K562 (cell line): ENCODE measurements at regions not wholly inside any gene's neighbourhood (a gene's known extent, or its start where the extent isn't known, plus 50 kb on each side); places are given as distances from the start of the nearest gene placed in this dataset.

ENCODE experiments used
- ATAC-seq: fragments of 200-7000 bp; cut with Tn5 transposase; 3 replicates; pipeline ENCODE4 v1.9.1; 2020; ENCODE audit warnings: moderate library complexity
- BruUV-seq: library from RNA; stranded (reverse); fragments of 400-500 nt; replicated peaks from 2 replicates; lab custom pipeline; 2021; lab: Mats Ljungman, UMichigan
- CTCF ChIA-PET: fragments of 300-600 bp; formaldehyde crosslinking; extraction: SDS; loops from one replicate; lab custom pipeline; 2021; ENCODE audit warnings: low intra/inter-chr PET ratio; lab: Yijun Ruan, JAX
- POLR2A ChIA-PET: fragments of 300-600, 350-650 bp; sonication (Branson Sonifier 250); formaldehyde crosslinking; extraction: SDS; loops from one replicate; lab custom pipeline; 2021; ENCODE audit warnings: antibody characterized with exemption, inconsistent platforms; lab: Yijun Ruan, JAX
- DNase-seq, 4 experiments: peaks; one replicate each; pipeline versions ENCODE4 v3.0.0 to v3.0.0-alpha.2; 2011 to 2018; ENCODE audit warnings: low spot score in 3 of 4, mixed read lengths in 3 of 4; ENCODE audit errors: extremely low read depth in 1 of 4
- FAIRE-seq: peaks from 2 replicates; lab custom pipeline; 2011; peaks lifted over from hg19 to GRCh38; lab: Jason Lieb, UNC
- H2AFZ ChIP-seq: 2 replicates; pipeline ENCODE4 v1.6.0; 2011; ENCODE audit warnings: low read depth, low read length, control low read depth, inconsistent platforms
- H3K27ac ChIP-seq: fragments of 200-600 bp; 3 replicates; pipeline ENCODE4 v1.8.0; 2011; ENCODE audit warnings: low read depth, mild to moderate bottlenecking, control low read depth, inconsistent platforms, low read length, moderate library complexity, mixed read lengths; ENCODE audit errors: extremely low read depth
- H3K27me3 ChIP-seq, 2 experiments: fragments of 300-600 bp in 1 of 2; 2 replicates in 1 of 2; 3 replicates in 1 of 2; pipeline versions ENCODE4 v1.6.0 to v1.8.0; 2011; ENCODE audit warnings: inconsistent platforms in 2 of 2, low read length in 2 of 2, mild to moderate bottlenecking in 1 of 2, mixed read lengths in 1 of 2, moderate library complexity in 1 of 2; ENCODE audit not compliant: control insufficient read depth in 2 of 2, insufficient read depth in 2 of 2
- H3K36me3 ChIP-seq: fragments of 300-600 bp; 3 replicates; pipeline ENCODE4 v1.8.0; 2011; ENCODE audit warnings: mild to moderate bottlenecking, low read length, inconsistent platforms; ENCODE audit not compliant: control insufficient read depth, insufficient read depth
- H3K4me1 ChIP-seq, 2 experiments: fragments of 200-600 bp in 1 of 2; replicated peaks in 1 of 2; 2 replicates in 1 of 2; 3 replicates in 1 of 2; pipeline versions ENCODE4 v1.5.1 to v1.8.0; 2011; ENCODE audit warnings: inconsistent platforms in 2 of 2, low read length in 2 of 2, mild to moderate bottlenecking in 1 of 2, mixed read lengths in 1 of 2, moderate library complexity in 1 of 2; ENCODE audit not compliant: control insufficient read depth in 2 of 2, insufficient read depth in 2 of 2
- H3K4me2 ChIP-seq: 2 replicates; pipeline ENCODE4 v1.6.1; 2011; ENCODE audit warnings: low read length, control low read depth, inconsistent platforms, mixed read lengths; ENCODE audit not compliant: insufficient read depth
- H3K4me3 ChIP-seq: fragments of 200-600 bp; sonication (generic), shearing (Covaris generic); 2 replicates; pipeline ENCODE4 v1.5.1; 2016; ENCODE audit warnings: control low read depth, inconsistent platforms
- H3K79me2 ChIP-seq: fragments of 200-600 bp; 3 replicates; pipeline ENCODE4 v1.8.0; 2011; ENCODE audit warnings: low read length, inconsistent platforms; ENCODE audit not compliant: control insufficient read depth, insufficient read depth
- H3K9ac ChIP-seq, 2 experiments: 2 replicates each; pipeline versions ENCODE4 v1.6.0 to v1.6.1; 2011; ENCODE audit warnings: low read depth in 2 of 2, low read length in 2 of 2, control low read depth in 1 of 2, inconsistent platforms in 1 of 2, mild to moderate bottlenecking in 1 of 2, mixed read lengths in 1 of 2; ENCODE audit not compliant: insufficient read depth in 1 of 2
- H3K9me1 ChIP-seq: one replicate; pipeline ENCODE4 v1.6.0; 2011; ENCODE audit warnings: inconsistent platforms, mild to moderate bottlenecking, low read length, moderate library complexity; ENCODE audit not compliant: control insufficient read depth, insufficient read depth
- H3K9me3 ChIP-seq: replicated peaks from 2 replicates; pipeline ENCODE4 v1.5.1; 2011; ENCODE audit warnings: low read depth, low read length, inconsistent platforms; ENCODE audit not compliant: control insufficient read depth, insufficient read depth
- H4K20me1 ChIP-seq: replicated peaks from 2 replicates; pipeline ENCODE4 v1.6.1; 2011; ENCODE audit warnings: low read length, inconsistent platforms, mixed read lengths; ENCODE audit not compliant: control insufficient read depth, insufficient read depth
- CCNT2 ChIP-seq: IDR thresholded peaks from 2 replicates; pipeline ENCODE4 v1.6.1; 2011; ENCODE audit warnings: borderline replicate concordance, low read depth, mild to moderate bottlenecking, moderate library complexity, mixed read lengths, low read length; ENCODE audit not compliant: insufficient read length; ENCODE audit errors: extremely low read depth
- HINFP ChIP-seq: fragments of 450-650 bp; conservative IDR thresholded peaks from 2 replicates; pipeline ENCODE4 v1.6.1; 2016; ENCODE audit warnings: missing genetic modification characterization, low read depth, mild to moderate bottlenecking, control low read depth, missing compliant biosample characterization
- MAFG ChIP-seq: fragments of 450-650 bp; conservative IDR thresholded peaks from 2 replicates; pipeline ENCODE4 v1.6.1; 2016; ENCODE audit warnings: missing genetic modification characterization, missing compliant biosample characterization
- MEF2A ChIP-seq: IDR thresholded peaks from 2 replicates; pipeline ENCODE4 v1.6.1; 2011; ENCODE audit warnings: low read depth, mild to moderate bottlenecking, low read length, moderate library complexity; ENCODE audit not compliant: control insufficient read depth
- TAF15 ChIP-seq: fragments of 200-400 bp; formaldehyde crosslinking; IDR thresholded peaks from 2 replicates; pipeline ENCODE4 v1.6.1; 2017; ENCODE audit warnings: mild to moderate bottlenecking, low read depth, low read length, moderate library complexity
- TAL1 ChIP-seq: fragments of 450-650 bp; IDR thresholded peaks from 2 replicates; pipeline ENCODE4 v1.6.1; 2016; ENCODE audit warnings: mild to moderate bottlenecking
- TCF3 ChIP-seq: sonication (generic); formaldehyde crosslinking; IDR thresholded peaks from 2 replicates; pipeline ENCODE4 v1.4.0; 2020; ENCODE audit warnings: mild to moderate bottlenecking, missing genetic modification reagents
- UBTF ChIP-seq, 2 experiments: IDR thresholded peaks; 2 replicates each; pipeline ENCODE4 v1.6.1; 2012; ENCODE audit warnings: improper control_type of control experiment in 2 of 2, low read depth in 2 of 2, low read length in 2 of 2, borderline replicate concordance in 1 of 2
- ZNF140 ChIP-seq: fragments of 250-450 bp; sonication (Bioruptor Pico); IDR thresholded peaks from 2 replicates; pipeline ENCODE4 v1.8.0; 2021; ENCODE audit warnings: moderate library complexity, mild to moderate bottlenecking, inconsistent platforms
- WGBS: fragments of 100-300 bp; shearing (Covaris generic); methylation state at CpG from one replicate; pipeline ENCODE4 v1.1.6; 2016; ENCODE audit warnings: low coverage, mixed read lengths; ENCODE audit not compliant: insufficient coverage; ENCODE audit errors: missing lambda C conversion rate; 5-methylcytosine and 5-hydroxymethylcytosine counted together
- in situ Hi-C: fragments of 300-500 bp; cut with MboI; formaldehyde crosslinking; loops from 4 replicates; pipeline ENCODE4 v1.15.0; 2018; ENCODE audit warnings: inconsistent platforms, mixed read lengths
- intact Hi-C: fragments of 100-400 bp; cut with micrococcal nuclease; formaldehyde crosslinking; loops from 2 replicates; pipeline ENCODE4 v1.14.2; 2022

- TF ChIP-seq MAFG (tag) (peak; percentile 67), TCF3 (CRISPR knock-in tag) (peak; percentile 65), MEF2A (peak; percentile 49; the same call in 1 of the 2 replicates), TAL1 (peak; percentile 66), CCNT2 (no peak)
- TF ChIP-seq, all 486 proteins: peak for 25
These were observed 65.2 kb upstream of the MME start (continued) for GRCh38 chr3:155014953-155015352.

GRCh38 chr3:155013427-155013826, 66.7 kb upstream of the MME start:
- in situ Hi-C loops: no loop called here
- CTCF ChIA-PET: no interaction called here
- Histone ChIP-seq H3K4me2 (no peak overlapping the region), H3K9ac (no peak overlapping the region), H3K79me2 (no peaks in the 10 kb centered on the region), H4K20me1 (no peaks in the 10 kb centered on the region), H3K27ac (no peak overlapping the region), H3K9me1 (no peaks in the 10 kb centered on the region), H2AFZ (no peak overlapping the region), H3K27me3 (no peaks in the 10 kb centered on the region), H3K9me3 (no peaks in the 10 kb centered on the region), H3K36me3 (no peaks in the 10 kb centered on the region), H3K4me1 (peaks cover 0 to 16% of the 10 kb centered on the region in 2 experiments; a peak in 3 of 5 replicates)
- no TSS peak for BruUV-seq
- WGBS: 27% methylated on average over 2 of the region's 2 CpGs
- POLR2A ChIA-PET: no interaction called here
- DNase-seq (no peak), ATAC-seq (no peak)
- intact Hi-C loops: no loop called here
- TF ChIP-seq TAF15: no peak
- no peak for TF ChIP-seq UBTF (IDR thresholded peaks at IDR 0.05; ENCODE audit: borderline replicate concordance in 1 of 2, low read depth in 2 of 2, low read length in 2 of 2)
- 0 out of 2 replicates have a peak, but pooled peaks have one; percentile 13 for TF ChIP-seq HINFP
- no peak for TF ChIP-seq ZNF140 (CRISPR knock-in tag)
- TF ChIP-seq, all 486 proteins: peak for 1
- no peak for FAIRE-seq
- no peak overlapping the region for H3K4me3 ChIP-seq
